ENCODE measurements at regions not wholly inside any gene's neighbourhood (a gene's known extent, or its start where the extent isn't known, plus 50 kb on each side); places are given as distances from the start of the nearest gene placed in this dataset.

DNA sequence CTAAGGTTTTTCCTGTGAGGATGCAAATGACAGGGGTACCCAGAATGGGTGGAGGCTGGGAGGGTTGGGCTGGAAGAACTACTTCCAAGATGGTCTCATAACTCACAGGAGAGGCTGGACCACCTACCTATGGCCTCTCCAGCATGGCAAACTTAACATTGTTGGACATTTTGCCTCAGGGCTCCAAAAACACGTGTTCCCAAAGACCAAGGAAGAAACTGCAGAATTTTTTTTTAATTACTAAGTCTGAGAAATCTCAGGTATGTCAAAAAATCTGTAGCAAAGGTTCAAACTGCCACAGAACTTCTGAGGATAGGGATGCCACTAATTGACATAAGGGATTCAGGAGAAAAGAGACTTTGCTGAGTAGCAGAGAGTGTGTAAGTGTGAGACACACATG lies 270.8 kb downstream of the NNT start:
- TF ChIP-seq, protein P1, sequence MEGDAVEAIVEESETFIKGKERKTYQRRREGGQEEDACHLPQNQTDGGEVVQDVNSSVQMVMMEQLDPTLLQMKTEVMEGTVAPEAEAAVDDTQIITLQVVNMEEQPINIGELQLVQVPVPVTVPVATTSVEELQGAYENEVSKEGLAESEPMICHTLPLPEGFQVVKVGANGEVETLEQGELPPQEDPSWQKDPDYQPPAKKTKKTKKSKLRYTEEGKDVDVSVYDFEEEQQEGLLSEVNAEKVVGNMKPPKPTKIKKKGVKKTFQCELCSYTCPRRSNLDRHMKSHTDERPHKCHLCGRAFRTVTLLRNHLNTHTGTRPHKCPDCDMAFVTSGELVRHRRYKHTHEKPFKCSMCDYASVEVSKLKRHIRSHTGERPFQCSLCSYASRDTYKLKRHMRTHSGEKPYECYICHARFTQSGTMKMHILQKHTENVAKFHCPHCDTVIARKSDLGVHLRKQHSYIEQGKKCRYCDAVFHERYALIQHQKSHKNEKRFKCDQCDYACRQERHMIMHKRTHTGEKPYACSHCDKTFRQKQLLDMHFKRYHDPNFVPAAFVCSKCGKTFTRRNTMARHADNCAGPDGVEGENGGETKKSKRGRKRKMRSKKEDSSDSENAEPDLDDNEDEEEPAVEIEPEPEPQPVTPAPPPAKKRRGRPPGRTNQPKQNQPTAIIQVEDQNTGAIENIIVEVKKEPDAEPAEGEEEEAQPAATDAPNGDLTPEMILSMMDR (conservative IDR thresholded peaks at IDR 0.05; ENCODE audit: low read depth, low read length) = no peak
- no peak overlapping the region for H3K4me3 ChIP-seq (ENCODE audit: low read depth, low read length)
- DNase-seq (ENCODE audit: low read depth) = no peak

DNA sequence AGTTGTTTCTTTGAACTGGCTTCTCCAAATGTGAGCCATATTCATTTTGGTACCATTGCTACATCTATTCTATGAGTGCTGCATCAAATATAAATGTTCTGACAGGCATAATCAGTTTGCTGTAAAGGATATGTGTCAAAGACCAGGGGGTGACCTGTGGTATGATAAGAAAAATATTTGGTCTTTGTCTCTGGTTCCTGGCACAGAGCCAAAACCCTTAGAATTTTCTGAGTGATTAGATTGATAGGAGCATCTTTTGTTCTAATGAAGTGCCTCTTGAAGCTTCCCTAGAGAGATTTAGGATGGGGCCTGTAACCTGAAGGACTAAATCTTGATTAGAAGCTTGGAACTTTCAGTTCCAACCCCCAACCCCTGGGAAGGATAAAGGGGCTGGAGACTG lies 256.3 kb downstream of the NNT start:
- H3K4me3 ChIP-seq (ENCODE audit: low read depth, low read length) = no peak overlapping the region
- no peak for DNase-seq (ENCODE audit: low read depth)
- TF ChIP-seq, protein P1 (conservative IDR thresholded peaks at IDR 0.05; ENCODE audit: low read depth, low read length) = no peak

DNA sequence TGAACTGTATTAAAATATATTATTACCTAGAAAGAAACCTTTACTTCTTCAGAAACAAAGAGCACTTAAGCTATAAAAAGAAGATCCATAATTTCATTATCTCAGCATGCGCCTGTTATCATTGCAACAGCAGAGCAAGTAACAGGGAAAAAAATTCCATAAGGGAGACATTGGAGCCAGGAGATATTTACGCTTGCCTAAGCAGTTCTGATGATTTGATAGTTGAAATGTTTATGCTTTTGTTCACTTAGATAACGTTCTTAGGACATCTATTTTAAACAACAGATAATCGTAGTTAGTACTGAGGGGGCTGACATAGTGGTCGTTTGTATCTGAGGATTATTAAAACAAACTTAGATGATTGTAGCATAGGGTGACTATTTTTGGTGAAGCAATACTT lies 252.5 kb downstream of the NNT start:
- H3K4me3 ChIP-seq (ENCODE audit: low read depth, low read length) = no peak overlapping the region
- TF ChIP-seq, protein P1 (conservative IDR thresholded peaks at IDR 0.05; ENCODE audit: low read depth, low read length) = no peak
- no peak for DNase-seq (ENCODE audit: low read depth)

DNA sequence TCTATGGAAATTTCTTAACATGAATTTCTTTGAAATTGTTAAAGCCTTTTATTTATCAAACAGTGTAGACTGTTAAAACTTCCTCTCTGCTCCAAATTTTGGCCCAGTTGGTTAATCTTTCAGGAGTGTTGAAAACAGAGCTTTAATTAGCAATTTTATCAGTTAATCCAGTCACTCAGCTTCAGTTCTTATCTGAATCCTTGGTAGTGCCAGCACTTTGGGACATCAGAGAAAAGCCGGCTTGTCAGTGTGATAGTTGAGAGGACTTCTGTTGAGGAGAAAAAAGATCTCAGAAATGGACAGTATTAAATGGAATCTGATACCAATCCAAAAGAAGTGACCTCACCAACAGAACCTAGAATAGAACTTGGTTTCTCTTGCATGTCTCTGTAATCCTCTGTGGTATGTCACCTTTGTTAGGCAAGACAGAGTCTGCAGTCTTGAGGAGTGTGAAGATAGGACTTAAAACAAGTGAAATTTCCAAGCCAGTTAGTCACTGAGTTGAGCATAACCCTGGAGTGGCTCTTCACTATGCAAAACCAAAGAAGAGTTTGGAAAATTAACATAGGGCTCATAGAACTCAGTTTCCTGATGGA lies 251.8 kb downstream of the NNT start:
- DNase-seq (ENCODE audit: low read depth) = no peak
- TF ChIP-seq, protein P1 (conservative IDR thresholded peaks at IDR 0.05; ENCODE audit: low read depth, low read length) = no peak
- H3K4me3 ChIP-seq (ENCODE audit: low read depth, low read length) = no peak overlapping the region

DNA sequence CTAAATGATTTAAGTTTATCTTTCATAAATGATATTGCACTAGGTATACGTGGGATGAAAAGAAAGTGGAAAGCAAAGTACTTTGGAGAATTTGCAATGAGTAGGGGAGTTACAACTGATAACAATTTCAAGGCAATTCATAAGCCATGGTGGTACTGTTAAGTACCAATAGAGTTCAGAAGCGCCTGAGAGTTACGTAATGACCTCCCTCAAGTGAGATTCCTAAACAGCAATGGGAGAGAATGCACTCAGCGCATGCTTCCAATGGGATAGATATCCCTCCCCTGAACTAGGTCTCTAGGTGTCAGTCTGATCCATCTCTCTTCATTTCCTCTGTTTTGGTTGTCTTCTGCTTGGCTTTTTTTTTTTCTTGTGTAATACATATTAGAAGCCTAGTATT lies 249.3 kb downstream of the NNT start:
- TF ChIP-seq, protein P1 (conservative IDR thresholded peaks at IDR 0.05; ENCODE audit: low read depth, low read length) = no peak
- DNase-seq (ENCODE audit: low read depth) = no peak

DNA sequence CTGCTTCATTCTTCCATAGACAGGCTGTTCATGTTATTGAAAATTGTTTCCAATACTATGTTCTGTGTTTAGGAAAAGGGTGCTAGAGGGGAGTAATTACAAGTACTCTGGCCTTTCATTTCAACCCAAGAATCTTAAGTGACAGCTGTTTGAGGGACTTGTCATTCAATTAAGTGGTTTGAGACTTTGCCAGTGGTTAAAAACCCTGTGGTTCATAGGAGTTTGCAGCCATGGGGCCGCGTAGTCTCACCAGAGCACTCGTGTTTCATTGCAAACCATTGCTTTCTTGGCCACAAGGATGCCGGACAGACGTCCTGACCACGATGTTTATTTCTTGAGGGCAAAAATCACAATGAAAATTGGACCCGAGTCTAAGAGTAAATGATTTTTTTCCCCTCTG lies 248.8 kb downstream of the NNT start:
- no peak for DNase-seq (ENCODE audit: low read depth)
- H3K4me3 ChIP-seq (ENCODE audit: low read depth, low read length) = no peak overlapping the region
- TF ChIP-seq, protein P1 (conservative IDR thresholded peaks at IDR 0.05; ENCODE audit: low read depth, low read length) = no peak

More for the DNA sequence above, 249.3 kb downstream of the NNT start:
- H3K4me3 ChIP-seq (ENCODE audit: low read depth, low read length) = no peak overlapping the region

DNA sequence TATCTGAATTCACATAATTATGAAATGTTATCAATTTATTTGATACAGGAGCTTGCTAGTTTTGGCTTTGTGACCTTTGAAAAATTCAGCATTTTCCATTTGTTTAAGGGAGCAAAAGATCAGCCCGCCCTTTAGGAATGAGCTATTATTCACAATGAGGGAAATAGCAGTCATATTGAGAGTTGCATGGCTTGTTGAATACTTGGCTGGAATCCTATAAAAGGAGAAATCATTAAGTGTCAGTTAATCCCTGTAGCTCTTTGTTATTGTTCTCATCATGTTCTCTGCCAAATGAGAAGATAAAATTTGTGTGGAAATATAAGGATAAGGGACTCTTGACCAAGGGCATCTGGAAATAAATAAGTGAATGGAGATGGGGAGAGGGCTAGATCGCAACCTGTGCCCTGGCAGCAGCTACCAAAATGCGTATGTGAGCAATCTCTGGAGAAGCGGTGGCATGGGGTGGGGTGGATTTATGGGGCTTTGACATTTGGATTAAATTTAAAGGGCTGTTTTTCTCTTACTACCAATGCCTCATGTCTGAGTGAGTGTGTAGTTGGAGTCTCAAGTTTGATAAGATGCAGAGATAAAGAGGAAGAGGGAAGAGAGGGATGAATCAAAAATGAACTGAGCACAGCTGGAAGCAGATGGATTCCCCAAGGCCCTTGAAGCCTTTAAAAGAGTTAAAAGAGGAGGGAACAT lies 237.6 kb downstream of the NNT start:
- TF ChIP-seq, protein P1 (conservative IDR thresholded peaks at IDR 0.05; ENCODE audit: low read depth, low read length) = no peak
- H3K4me3 ChIP-seq (ENCODE audit: low read depth, low read length) = no peak overlapping the region
- no peak for DNase-seq (ENCODE audit: low read depth)
